DOHH2 (cell line): ENCODE measurements at regions not wholly inside any gene's neighbourhood (a gene's known extent, or its start where the extent isn't known, plus 50 kb on each side); places are given as distances from the start of the nearest gene placed in this dataset.

Experiments
- H3F3A ChIP-seq: fragments of 200-600 bp; sonication (generic), shearing (Covaris generic); 2 replicates; pipeline ENCODE4 v1.6.0; 2016; ENCODE audit warnings: antibody characterized with exemption, mild to moderate bottlenecking; ENCODE audit not compliant: control insufficient read depth, insufficient read depth
- H3K27ac ChIP-seq: fragments of 200-600 bp; sonication (generic); 2 replicates; pipeline ENCODE4 v1.5.1; 2014; ENCODE audit warnings: low read depth, mild to moderate bottlenecking, low read length, moderate library complexity
- H3K27me3 ChIP-seq: fragments of 200-600 bp; sonication (generic); 2 replicates; pipeline ENCODE4 v1.6.1; 2014; ENCODE audit warnings: mild to moderate bottlenecking, low read length, mixed read lengths; ENCODE audit not compliant: control insufficient read depth
- H3K36me3 ChIP-seq: fragments of 200-600 bp; sonication (generic); 2 replicates; pipeline ENCODE4 v1.6.1; 2014; ENCODE audit warnings: mild to moderate bottlenecking, low read length, moderate library complexity, mixed read lengths; ENCODE audit not compliant: control insufficient read depth
- H3K4me1 ChIP-seq: fragments of 200-600 bp; sonication (generic); 2 replicates; pipeline ENCODE4 v1.6.1; 2014; ENCODE audit warnings: mild to moderate bottlenecking, low read length, mixed read lengths; ENCODE audit not compliant: control insufficient read depth
- H3K4me2 ChIP-seq: fragments of 200-600 bp; sonication (generic); 2 replicates; pipeline ENCODE4 v1.6.0; 2014; ENCODE audit warnings: mild to moderate bottlenecking, low read length, moderate library complexity
- H3K4me3 ChIP-seq: fragments of 200-600 bp; sonication (generic); 2 replicates; pipeline ENCODE4 v1.5.1; 2014; ENCODE audit warnings: mild to moderate bottlenecking, low read length, mixed read lengths
- H3K79me2 ChIP-seq: fragments of 200-600 bp; sonication (generic); 2 replicates; pipeline ENCODE4 v1.6.1; 2014; ENCODE audit warnings: mild to moderate bottlenecking, low read length, mixed read lengths; ENCODE audit not compliant: control insufficient read depth
- H3K9me2 ChIP-seq: fragments of 200-600 bp; sonication (generic); replicated peaks from 2 replicates; pipeline ENCODE4 v1.6.1; 2014; ENCODE audit warnings: mild to moderate bottlenecking, low read length, mixed read lengths; ENCODE audit not compliant: control insufficient read depth
- H3K9me3 ChIP-seq: fragments of 200-600 bp; sonication (generic); 2 replicates; pipeline ENCODE4 v1.6.1; 2014; ENCODE audit warnings: antibody characterized with exemption, low read length, mixed read lengths; ENCODE audit not compliant: control insufficient read depth, insufficient read depth
- H4K20me1 ChIP-seq: fragments of 200-600 bp; sonication (generic); 2 replicates; pipeline ENCODE4 v1.6.0; 2014; ENCODE audit warnings: low read depth, mild to moderate bottlenecking, antibody characterized with exemption, low read length, moderate library complexity; ENCODE audit not compliant: control insufficient read depth, insufficient read depth
- EZH2phosphoT487 ChIP-seq: fragments of 200-600 bp; sonication (generic); IDR thresholded peaks from 2 replicates; pipeline ENCODE4 v1.6.1; 2017; ENCODE audit warnings: borderline replicate concordance, mild to moderate bottlenecking, antibody characterized with exemption, low read length, moderate library complexity, mixed read lengths
- TF ChIP-seq, protein P1 (sequence below): fragments of 200-600 bp; sonication (generic); IDR thresholded peaks from one replicate; pipeline ENCODE4 v1.5.1; 2014; ENCODE audit warnings: antibody characterized with exemption, mild to moderate bottlenecking, low read depth, low read length; ENCODE audit not compliant: poor library complexity, severe bottlenecking

DNA sequence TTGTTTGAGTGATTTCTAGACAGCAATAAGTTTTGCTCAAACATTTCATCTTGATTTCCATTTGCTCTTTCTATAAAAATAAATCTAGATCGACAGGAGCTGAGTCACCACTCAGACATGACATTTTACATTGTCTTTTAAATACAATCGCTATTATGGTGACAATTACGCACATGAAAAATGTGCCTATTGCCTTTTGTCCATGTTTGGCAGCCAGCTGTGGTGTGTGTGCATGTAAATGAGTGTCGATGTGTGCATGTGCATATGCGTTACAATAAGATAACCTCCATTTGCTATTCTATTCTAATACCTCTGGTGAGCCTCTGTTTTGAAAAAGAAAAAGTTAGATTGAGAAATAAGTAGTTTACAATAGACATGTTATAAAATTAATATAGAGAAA is 89.7 kb upstream of the GRM7 start:
- Histone ChIP-seq H3K79me2 (no peaks in the 10 kb centered on the region), H3F3A (no peaks in the 10 kb centered on the region), H3K4me1 (no peaks in the 10 kb centered on the region), H3K27me3 (no peaks in the 10 kb centered on the region), H3K36me3 (no peaks in the 10 kb centered on the region), H3K4me2 (no peak overlapping the region), H3K9me3 (no peaks in the 10 kb centered on the region), H3K9me2 (no peaks in the 10 kb centered on the region), H3K4me3 (no peak overlapping the region), H3K27ac (no peak overlapping the region), H4K20me1 (no peaks in the 10 kb centered on the region)
- TF ChIP-seq EZH2phosphoT487 = no peak
- TF ChIP-seq, protein P1, sequence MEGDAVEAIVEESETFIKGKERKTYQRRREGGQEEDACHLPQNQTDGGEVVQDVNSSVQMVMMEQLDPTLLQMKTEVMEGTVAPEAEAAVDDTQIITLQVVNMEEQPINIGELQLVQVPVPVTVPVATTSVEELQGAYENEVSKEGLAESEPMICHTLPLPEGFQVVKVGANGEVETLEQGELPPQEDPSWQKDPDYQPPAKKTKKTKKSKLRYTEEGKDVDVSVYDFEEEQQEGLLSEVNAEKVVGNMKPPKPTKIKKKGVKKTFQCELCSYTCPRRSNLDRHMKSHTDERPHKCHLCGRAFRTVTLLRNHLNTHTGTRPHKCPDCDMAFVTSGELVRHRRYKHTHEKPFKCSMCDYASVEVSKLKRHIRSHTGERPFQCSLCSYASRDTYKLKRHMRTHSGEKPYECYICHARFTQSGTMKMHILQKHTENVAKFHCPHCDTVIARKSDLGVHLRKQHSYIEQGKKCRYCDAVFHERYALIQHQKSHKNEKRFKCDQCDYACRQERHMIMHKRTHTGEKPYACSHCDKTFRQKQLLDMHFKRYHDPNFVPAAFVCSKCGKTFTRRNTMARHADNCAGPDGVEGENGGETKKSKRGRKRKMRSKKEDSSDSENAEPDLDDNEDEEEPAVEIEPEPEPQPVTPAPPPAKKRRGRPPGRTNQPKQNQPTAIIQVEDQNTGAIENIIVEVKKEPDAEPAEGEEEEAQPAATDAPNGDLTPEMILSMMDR = no peak

DNA sequence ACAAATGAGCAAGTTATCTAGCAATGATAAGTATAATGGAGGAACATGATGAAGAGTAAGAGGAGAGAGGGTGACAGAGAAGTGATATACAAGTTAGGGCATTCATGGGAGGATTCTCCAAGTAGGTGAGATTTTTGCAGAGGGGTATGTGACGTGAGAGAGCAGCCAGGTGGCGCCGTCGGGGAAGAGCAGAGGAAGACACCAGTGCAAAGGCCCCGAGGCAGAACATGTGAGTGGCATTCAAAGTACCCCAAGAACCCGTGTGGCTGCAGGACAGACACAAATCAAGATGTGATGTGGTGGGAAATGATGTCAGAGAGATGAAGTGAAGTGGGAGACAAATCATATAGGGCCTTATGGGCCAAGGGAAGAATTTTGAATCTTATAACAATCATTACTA is 81.8 kb upstream of the GRM7 start:
- H3K9me2 ChIP-seq = no peaks in the 10 kb centered on the region
- H3K9me3 ChIP-seq = no peaks in the 10 kb centered on the region
- no peaks in the 10 kb centered on the region for H3K27me3 ChIP-seq
- H3K4me3 ChIP-seq = no peak overlapping the region
- no peak overlapping the region for H3K4me2 ChIP-seq
- H3K27ac ChIP-seq = no peak overlapping the region
- H4K20me1 ChIP-seq = no peaks in the 10 kb centered on the region
- TF ChIP-seq EZH2phosphoT487 = no peak
- TF ChIP-seq, protein P1 = peak; percentile 32
- no peaks in the 10 kb centered on the region for H3K4me1 ChIP-seq
- H3K79me2 ChIP-seq = no peaks in the 10 kb centered on the region
- H3K36me3 ChIP-seq = no peaks in the 10 kb centered on the region
- H3F3A ChIP-seq = no peaks in the 10 kb centered on the region

DNA sequence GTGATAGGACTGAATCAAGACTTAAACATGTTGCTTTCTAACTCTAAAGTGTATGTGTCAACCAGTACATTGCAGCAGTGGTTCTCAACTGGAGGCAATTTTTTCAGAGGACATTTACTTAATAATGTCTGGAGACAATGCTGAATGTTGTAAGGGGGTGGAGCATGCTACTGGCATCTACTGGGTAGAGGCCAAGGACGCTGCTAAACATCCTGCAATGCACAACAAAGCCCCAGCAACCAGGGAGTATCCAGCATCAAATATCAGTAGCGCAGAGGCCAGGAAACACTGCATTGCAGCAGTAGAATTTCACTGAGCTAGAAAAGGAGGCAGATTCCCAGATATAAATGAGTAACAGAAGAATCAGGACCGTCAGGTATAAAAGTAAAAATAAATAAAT is 79.8 kb upstream of the GRM7 start:
- no peaks in the 10 kb centered on the region for H3K79me2 ChIP-seq
- no peaks in the 10 kb centered on the region for H4K20me1 ChIP-seq
- H3K4me3 ChIP-seq = no peak overlapping the region
- no peaks in the 10 kb centered on the region for H3K36me3 ChIP-seq
- H3K27me3 ChIP-seq = no peaks in the 10 kb centered on the region
- H3K27ac ChIP-seq = no peak overlapping the region
- H3K4me2 ChIP-seq = no peak overlapping the region
- no peaks in the 10 kb centered on the region for H3K9me3 ChIP-seq
- H3K4me1 ChIP-seq = no peaks in the 10 kb centered on the region
- H3K9me2 ChIP-seq = no peaks in the 10 kb centered on the region
- no peaks in the 10 kb centered on the region for H3F3A ChIP-seq
- TF ChIP-seq, protein P1 = no peak
- no peak for TF ChIP-seq EZH2phosphoT487

DNA sequence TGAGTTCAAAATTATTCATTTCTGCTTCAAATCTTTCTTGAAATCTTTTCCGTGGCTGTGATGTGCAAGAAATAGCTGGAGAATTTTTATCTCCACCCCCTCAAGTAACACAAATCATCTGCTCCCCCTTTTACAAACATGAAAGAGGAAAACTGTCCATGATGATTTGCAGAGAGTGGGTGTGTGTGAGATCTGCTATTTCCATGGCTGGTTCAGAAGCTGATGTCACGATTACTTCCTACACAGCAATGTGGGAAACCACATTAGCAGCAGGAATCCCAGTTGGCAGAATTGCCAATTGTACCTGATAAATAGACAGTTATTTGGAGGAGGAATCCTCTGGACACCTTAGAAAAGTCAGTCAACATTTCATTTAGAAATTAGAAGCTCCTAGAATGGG is 75.2 kb upstream of the GRM7 start:
- no peak for TF ChIP-seq EZH2phosphoT487
- TF ChIP-seq, protein P1 = no peak
- Histone ChIP-seq H3K79me2 (no peaks in the 10 kb centered on the region), H3F3A (no peaks in the 10 kb centered on the region), H3K36me3 (no peaks in the 10 kb centered on the region), H3K4me3 (no peak overlapping the region), H3K9me3 (no peaks in the 10 kb centered on the region), H3K27ac (no peak overlapping the region), H4K20me1 (no peaks in the 10 kb centered on the region), H3K9me2 (no peaks in the 10 kb centered on the region), H3K4me1 (no peaks in the 10 kb centered on the region), H3K4me2 (no peak overlapping the region), H3K27me3 (no peaks in the 10 kb centered on the region)
